Fibroblast of lung (primary cell): ENCODE measurements at regions not wholly inside any gene's neighbourhood (a gene's known extent, or its start where the extent isn't known, plus 50 kb on each side); places are given as distances from the start of the nearest gene placed in this dataset.

Experiments used
- DNase-seq, 2 donors: peaks; one replicate each; pipeline versions ENCODE4 v3.0.0 to v3.0.0-alpha.2; 2010; ENCODE audit warnings: low read depth in 2 of 2
- H2AFZ ChIP-seq: 2 replicates; pipeline ENCODE4 v1.5.1; 2012; ENCODE audit warnings: low read length, control low read depth, inconsistent platforms
- H3K27ac ChIP-seq: 2 replicates; pipeline ENCODE4 v1.5.1; 2011; ENCODE audit warnings: low read length, control low read depth; ENCODE audit not compliant: insufficient read depth
- H3K27me3 ChIP-seq: 2 replicates; pipeline ENCODE4 v1.5.1; 2011; ENCODE audit warnings: mild to moderate bottlenecking, low read length; ENCODE audit not compliant: control insufficient read depth, insufficient read depth
- H3K36me3 ChIP-seq: 2 replicates; pipeline ENCODE4 v1.5.1; 2011; ENCODE audit warnings: low read length; ENCODE audit not compliant: control insufficient read depth, insufficient read depth
- H3K4me1 ChIP-seq: 2 replicates; pipeline ENCODE4 v1.5.1; 2011; ENCODE audit warnings: low read length; ENCODE audit not compliant: control insufficient read depth, insufficient read depth; ENCODE audit errors: extremely low read depth
- H3K4me2 ChIP-seq: 2 replicates; pipeline ENCODE4 v1.5.1; 2011; ENCODE audit warnings: low read length, control low read depth; ENCODE audit not compliant: insufficient read depth; ENCODE audit errors: extremely low read depth
- H3K4me3 ChIP-seq, 4 experiments: fragments of 200-600 bp in 1 of 4; sonication (generic) in 1 of 4; replicated peaks in 1 of 4; 2 replicates each; pipeline ENCODE4 v1.5.1; 2011 to 2016; ENCODE audit warnings: low read length in 4 of 4, low read depth in 3 of 4, mild to moderate bottlenecking in 3 of 4, control low read depth in 2 of 4, inconsistent platforms in 1 of 4, mixed read lengths in 1 of 4; ENCODE audit not compliant: insufficient read depth in 1 of 4; ENCODE audit errors: control extremely low read depth in 1 of 4
- H3K79me2 ChIP-seq: 2 replicates; pipeline ENCODE4 v1.5.1; 2012; ENCODE audit warnings: mild to moderate bottlenecking, low read length, inconsistent platforms; ENCODE audit not compliant: control insufficient read depth, insufficient read depth
- H3K9ac ChIP-seq: 2 replicates; pipeline ENCODE4 v1.5.1; 2011; ENCODE audit warnings: mild to moderate bottlenecking, low read length, control low read depth; ENCODE audit not compliant: insufficient read depth
- H3K9me3 ChIP-seq: 2 replicates; pipeline ENCODE4 v1.5.1; 2012; ENCODE audit warnings: low read depth, low read length; ENCODE audit not compliant: control insufficient read depth, insufficient read depth
- H4K20me1 ChIP-seq: 2 replicates; pipeline ENCODE4 v1.5.1; 2011; ENCODE audit warnings: low read length; ENCODE audit not compliant: control insufficient read depth, insufficient read depth; ENCODE audit errors: extremely low read depth
- CTCF ChIP-seq, 2 donors: IDR thresholded peaks in 1 of 2; conservative IDR thresholded peaks in 1 of 2; 1 replicate in 1 of 2; 2 replicates in 1 of 2; pipeline ENCODE4 v1.5.1; 2011 to 2012; ENCODE audit warnings: low read length in 2 of 2, control low read depth in 1 of 2, inconsistent platforms in 1 of 2, low read depth in 1 of 2, mild to moderate bottlenecking in 1 of 2
- EZH2 ChIP-seq: IDR thresholded peaks from 2 replicates; pipeline ENCODE4 v1.5.1; 2012; ENCODE audit warnings: low read length, control low read depth, mild to moderate bottlenecking; ENCODE audit errors: missing control alignments

- Histone ChIP-seq H3K9ac (no peak overlapping the region), H3K4me2 (no peak overlapping the region), H2AFZ (no peak overlapping the region), H3K9me3 (no peaks in the 10 kb centered on the region), H3K4me1 (no peaks in the 10 kb centered on the region), H3K27me3 (no peaks in the 10 kb centered on the region), H3K79me2 (no peaks in the 10 kb centered on the region), H3K36me3 (no peaks in the 10 kb centered on the region), H4K20me1 (no peaks in the 10 kb centered on the region), H3K4me3 (no peak overlapping the region), H3K27ac (no peak overlapping the region)
- no peak for DNase-seq
- TF ChIP-seq CTCF (conservative IDR thresholded peaks at IDR 0.05 in 1 of 2, IDR thresholded peaks at IDR 0.05 in 1 of 2; ENCODE audit: low read depth in 1 of 2, low read length in 2 of 2), result no peak
- no peak for TF ChIP-seq EZH2
These were observed 211.2 kb downstream of the MAFB start for GRCh38 chr20:40477805-40478204.

- H3K9me3 ChIP-seq, result no peaks in the 10 kb centered on the region
- no peak for TF ChIP-seq EZH2
- no peaks in the 10 kb centered on the region for H4K20me1 ChIP-seq
- no peaks in the 10 kb centered on the region for H3K36me3 ChIP-seq
- no peak overlapping the region for H2AFZ ChIP-seq
- no peak overlapping the region for H3K27ac ChIP-seq
- H3K4me3 ChIP-seq, result no peak overlapping the region
- no peak for DNase-seq
- H3K4me1 ChIP-seq, result no peaks in the 10 kb centered on the region
- no peaks in the 10 kb centered on the region for H3K27me3 ChIP-seq
- H3K79me2 ChIP-seq, result no peaks in the 10 kb centered on the region
- H3K9ac ChIP-seq, result no peak overlapping the region
- no peak overlapping the region for H3K4me2 ChIP-seq
These were observed 212.6 kb downstream of the MAFB start for GRCh38 chr20:40476461-40476860.

GRCh38 chr20:40472905-40473304 is 216.1 kb downstream of the MAFB start:
- Histone ChIP-seq H3K4me3 (no peak overlapping the region), H3K79me2 (no peaks in the 10 kb centered on the region), H3K27me3 (no peaks in the 10 kb centered on the region), H3K9me3 (no peaks in the 10 kb centered on the region), H2AFZ (no peak overlapping the region), H3K36me3 (no peaks in the 10 kb centered on the region), H3K27ac (no peak overlapping the region), H3K4me1 (no peaks in the 10 kb centered on the region), H3K9ac (no peak overlapping the region), H4K20me1 (no peaks in the 10 kb centered on the region), H3K4me2 (no peak overlapping the region)
- TF ChIP-seq EZH2 (no peak), CTCF (conservative IDR thresholded peaks at IDR 0.05 in 1 of 2, IDR thresholded peaks at IDR 0.05 in 1 of 2; ENCODE audit: low read depth in 1 of 2, low read length in 2 of 2) (no peak)
- DNase-seq, result no peak

GRCh38 chr20:40471261-40471629 is 217.8 kb downstream of the MAFB start:
- no peaks in the 10 kb centered on the region for H3K9me3 ChIP-seq
- no peak for TF ChIP-seq EZH2
- TF ChIP-seq CTCF (conservative IDR thresholded peaks at IDR 0.05 in 1 of 2, IDR thresholded peaks at IDR 0.05 in 1 of 2; ENCODE audit: low read depth in 1 of 2, low read length in 2 of 2), result no peak
- no peak overlapping the region for H3K4me2 ChIP-seq
- no peaks in the 10 kb centered on the region for H4K20me1 ChIP-seq
- H3K4me1 ChIP-seq, result no peaks in the 10 kb centered on the region
- H3K36me3 ChIP-seq, result no peaks in the 10 kb centered on the region
- H2AFZ ChIP-seq, result no peak overlapping the region
- no peak overlapping the region for H3K9ac ChIP-seq
- H3K27ac ChIP-seq, result no peak overlapping the region
- no peak for DNase-seq
- no peaks in the 10 kb centered on the region for H3K27me3 ChIP-seq
- no peaks in the 10 kb centered on the region for H3K79me2 ChIP-seq
- no peak overlapping the region for H3K4me3 ChIP-seq
